ENCODE measurements at regions not wholly inside any gene's neighbourhood (a gene's known extent, or its start where the extent isn't known, plus 50 kb on each side); places are given as distances from the start of the nearest gene placed in this dataset.
A peak's percentile ranks its signal among the peaks of the same experiment; 100 is the strongest.
"Not testable (repeated sequence)": the region's sequence is repeated elsewhere in the genome, so short reads cannot be mapped to it uniquely, and the experiment has no call there.

DNA sequence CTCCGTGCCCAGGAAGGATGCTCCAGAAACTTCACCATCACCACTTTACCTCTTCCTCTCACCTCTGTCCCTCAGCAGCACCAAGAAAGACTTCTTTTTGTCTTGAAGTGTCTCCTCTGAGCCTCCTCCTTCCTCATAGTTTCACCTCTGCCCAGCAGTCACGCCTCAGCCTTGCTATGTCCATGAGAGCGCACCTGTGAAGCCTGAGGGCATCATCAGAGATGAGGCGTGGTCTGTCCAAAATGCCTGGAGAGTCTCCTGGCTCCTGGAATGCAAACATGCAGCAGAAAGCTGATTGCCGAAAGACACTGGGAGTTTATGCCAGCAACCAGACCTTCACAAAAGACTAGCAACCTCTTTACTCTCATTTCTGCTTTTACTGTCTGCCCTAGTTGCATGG is 336.6 kb downstream of the TEX29 start:
- no peak for DNase-seq (ENCODE audit: missing footprints)
- intact Hi-C loops (cut with DNase I): no loop called here
- no peak for ATAC-seq

DNA sequence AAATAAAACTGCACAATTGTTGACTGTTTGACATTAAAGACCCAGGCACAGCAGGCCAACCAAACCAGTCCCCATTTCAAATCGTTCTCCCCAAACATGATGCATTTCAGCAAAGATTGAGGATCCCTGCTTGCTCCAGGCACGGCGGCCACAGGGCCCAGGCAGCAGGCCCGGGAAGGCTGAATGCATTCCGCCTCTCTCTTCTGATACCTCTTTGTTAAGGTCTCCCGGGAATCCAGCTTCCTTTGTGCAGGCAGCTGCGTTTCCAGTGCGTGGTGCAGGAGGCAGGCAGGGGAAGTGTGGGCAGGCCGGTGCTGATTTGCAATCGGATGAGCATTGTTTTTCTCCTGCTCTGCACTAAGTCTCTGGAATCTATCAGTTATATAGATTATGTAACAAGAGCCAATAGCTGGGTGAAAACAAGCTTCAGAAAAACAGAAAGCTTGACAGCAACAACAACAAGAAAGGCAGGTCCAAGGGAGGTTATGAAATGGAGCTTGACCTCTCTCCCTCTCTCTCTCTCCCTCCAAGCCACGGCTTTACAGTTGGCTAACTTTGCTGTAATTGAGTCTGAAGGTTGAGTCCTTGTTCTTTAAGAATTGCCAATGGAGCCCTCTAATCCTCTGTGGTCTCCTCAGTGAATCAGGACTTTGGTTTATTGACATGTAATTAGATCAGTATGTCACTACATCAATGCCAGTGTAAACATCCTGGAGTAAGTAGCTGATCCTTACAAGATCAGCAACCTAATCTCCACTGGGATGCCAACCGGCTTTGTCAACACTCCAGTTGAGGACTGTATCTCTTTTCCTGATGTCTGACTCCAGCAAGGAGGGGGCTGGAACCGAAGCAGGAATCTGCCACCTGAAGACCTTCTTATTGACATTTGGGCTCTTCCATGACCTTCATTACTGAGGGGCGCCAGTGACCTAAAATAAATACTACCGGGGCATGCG is 338.0 kb downstream of the TEX29 start:
- intact Hi-C loops (cut with DNase I): no loop called here
- DNase-seq (ENCODE audit: missing footprints): no peak
- peak; percentile 43 for ATAC-seq

DNA sequence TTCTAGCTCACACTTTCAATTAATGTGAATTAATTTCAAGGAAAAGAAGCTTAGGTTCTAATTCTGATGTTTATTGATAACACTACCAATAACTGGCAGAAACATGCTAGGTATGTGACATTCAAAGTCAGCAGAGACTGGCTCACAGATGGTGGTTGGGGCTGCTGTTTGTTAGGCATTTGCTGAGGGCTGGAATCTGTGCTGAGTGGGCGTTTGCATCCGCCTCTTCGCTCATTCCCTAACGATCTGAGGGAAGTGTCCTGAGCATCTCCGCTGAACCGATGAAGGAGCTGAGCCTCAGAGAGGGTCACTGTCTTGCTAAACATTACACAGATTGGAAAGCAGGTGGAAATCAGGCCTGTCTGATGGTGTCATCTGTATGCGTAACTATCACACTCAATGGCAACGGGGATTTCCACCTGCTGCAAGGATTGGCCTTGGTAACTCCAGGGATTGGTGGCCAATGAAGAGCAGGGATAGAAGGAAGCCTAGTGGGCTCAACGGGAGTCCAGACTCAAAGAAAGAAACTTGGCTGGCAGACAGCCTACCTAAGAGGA is 338.9 kb downstream of the TEX29 start:
- DNase-seq (ENCODE audit: missing footprints): no peak
- intact Hi-C loops (cut with DNase I): no loop called here
- no peak for ATAC-seq

DNA sequence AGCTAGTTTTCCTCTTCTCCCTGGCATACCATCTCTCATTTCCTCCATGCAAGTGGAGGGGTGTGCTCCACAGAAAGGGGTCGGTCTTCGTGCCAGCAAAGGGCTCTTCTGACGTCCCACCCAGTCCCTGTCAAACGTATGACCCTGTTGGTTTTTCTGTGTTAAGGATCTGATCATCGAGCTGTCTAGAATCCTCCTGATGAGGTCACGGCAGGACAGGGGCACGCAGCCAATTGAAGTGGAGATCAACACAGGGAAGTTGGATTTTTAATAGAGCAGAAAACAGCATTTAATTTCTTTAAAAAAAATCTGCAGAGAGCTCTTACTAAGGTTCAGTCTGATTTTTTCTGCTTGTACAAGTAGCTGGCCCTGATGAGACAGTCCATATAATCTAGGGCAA is 339.4 kb downstream of the TEX29 start:
- intact Hi-C loops (cut with DNase I): no loop called here
- ATAC-seq (no peak), DNase-seq (ENCODE audit: missing footprints) (no peak)

DNA sequence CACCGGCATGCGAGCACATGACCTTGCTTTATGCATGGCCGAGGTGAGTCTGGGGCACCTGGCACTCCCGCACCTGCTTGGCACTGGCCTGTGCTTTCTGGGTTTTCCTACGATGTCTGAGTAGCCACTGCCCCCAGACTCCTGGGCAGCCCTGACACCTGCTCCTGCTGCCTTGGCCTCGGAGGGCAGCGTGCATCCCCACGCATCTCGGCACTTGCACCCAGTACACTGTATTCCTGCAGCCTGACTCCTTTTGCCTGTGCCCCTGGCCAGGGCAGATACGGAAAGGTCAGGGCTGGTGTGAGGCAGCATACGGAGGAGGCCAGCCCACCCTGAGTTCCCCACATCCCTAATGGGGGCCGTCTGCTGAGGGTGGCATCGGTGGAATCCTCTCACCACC is 340.6 kb downstream of the TEX29 start:
- no peak for DNase-seq (ENCODE audit: missing footprints)
- intact Hi-C loops (cut with DNase I): no loop called here

DNA sequence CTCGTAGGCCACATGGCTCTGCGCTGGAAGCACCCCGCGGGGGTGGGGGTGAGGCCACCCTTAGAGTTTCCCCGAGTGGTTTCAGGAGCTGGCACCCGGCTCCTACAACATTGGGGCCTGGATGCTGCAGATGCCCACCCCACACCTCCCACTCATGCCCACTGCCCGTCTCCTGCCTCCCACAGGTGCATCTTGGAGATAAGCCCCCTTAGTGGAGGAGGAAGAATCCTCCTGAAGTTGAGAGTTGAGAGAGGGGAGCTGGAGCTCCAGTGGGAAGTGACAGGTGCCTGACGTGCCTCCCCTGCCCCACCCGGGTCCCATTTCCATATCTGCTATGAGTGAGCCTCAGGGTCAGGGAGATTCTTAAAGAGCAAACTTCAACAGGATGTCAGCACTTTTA is 341.3 kb downstream of the TEX29 start:
- intact Hi-C loops (cut with DNase I): no loop called here
- ATAC-seq (no peak), DNase-seq (ENCODE audit: missing footprints) (no peak)

More for the DNA sequence above, 340.6 kb downstream of the TEX29 start:
- no peak for ATAC-seq

DNA sequence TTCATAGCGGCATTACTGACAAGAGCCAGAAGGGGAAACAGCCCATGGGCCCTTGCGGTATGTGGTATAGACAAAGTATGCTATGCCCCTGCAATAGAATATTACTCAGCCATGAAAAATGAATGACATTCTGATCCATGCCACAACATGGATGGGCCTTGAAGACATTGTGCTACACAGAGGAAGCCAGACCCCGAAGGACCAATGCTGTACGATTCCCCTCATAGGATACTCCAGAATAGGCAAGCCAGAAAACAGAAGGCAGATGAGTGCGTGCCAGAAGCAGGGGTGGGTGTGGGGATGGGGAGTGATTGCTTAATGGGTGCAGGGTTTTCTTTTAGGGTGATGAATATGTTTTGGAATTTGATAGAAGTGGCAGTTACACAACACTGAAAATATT is 342.0 kb downstream of the TEX29 start:
- DNase-seq (ENCODE audit: missing footprints): no peak
- ATAC-seq: peak; percentile 58

DNA sequence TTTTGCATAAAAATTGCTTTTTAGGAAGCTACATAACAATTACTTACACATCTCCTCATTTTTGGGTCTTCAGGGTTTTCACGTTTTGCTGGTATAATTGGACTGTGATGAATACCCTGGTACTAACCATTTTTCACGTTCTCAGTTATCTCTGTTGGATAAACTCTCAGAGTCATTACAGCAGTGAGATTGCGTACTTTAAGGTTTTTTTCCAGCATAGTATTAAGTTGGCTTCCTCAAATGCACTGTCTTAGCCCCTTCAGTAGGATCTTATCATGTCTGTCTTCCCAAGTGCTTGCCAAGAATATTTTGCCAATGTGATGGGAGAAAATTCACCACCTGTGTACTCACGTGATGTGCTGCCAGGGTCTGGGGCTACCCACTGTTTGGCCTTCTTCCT is 342.5 kb downstream of the TEX29 start:
- DNase-seq (ENCODE audit: missing footprints) (no peak), ATAC-seq (peak; percentile 37)
- intact Hi-C loops (cut with DNase I): no loop called here

More for the DNA sequence above, 342.0 kb downstream of the TEX29 start:
- intact Hi-C loops (cut with DNase I): no loop called here

DNA sequence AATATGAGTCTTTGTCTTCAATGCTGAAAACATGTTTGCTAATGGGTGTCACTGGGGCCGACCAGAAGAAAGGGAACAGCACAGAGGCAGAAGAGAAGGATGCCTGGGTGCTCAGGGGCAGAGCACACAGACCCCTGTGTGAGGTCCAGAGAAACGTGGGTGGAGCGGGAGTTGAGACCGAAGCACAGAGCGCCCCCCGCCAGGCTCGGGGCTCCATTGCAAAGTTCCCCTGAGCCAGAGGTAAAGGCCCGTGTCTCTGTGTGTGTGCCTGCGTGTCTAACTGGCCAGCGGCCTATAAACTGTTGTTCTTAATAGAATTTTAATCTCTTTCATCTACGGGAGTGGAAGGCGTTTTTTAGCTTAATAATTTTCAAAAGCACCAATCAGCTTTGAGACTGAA is 343.1 kb downstream of the TEX29 start:
- DNase-seq (ENCODE audit: missing footprints) (no peak), ATAC-seq (no peak)
- intact Hi-C loops (cut with DNase I): no loop called here

DNA sequence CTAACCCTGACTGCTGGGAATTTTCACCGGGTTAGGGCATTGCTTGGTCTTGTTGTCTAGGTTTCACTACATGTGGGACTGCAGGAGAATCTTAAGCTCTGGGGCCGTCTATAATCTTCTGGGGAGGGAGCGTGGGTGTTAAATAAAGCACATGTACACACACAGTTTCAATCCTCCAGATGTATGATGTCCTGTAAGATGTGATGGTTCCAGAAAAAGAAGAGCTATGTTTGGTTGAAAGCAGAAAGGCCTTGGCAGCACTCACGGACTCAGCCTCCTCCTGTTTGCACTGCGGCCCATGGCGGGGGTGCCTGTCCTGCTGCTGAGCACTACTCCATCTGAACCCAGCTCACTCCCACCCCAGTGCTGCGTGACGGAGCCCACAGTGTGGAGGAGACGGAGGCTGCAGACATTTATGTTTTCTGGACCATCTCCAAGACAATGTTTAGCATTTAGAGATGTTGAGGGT is 343.5 kb downstream of the TEX29 start:
- ATAC-seq (peak; percentile 40), DNase-seq (ENCODE audit: missing footprints) (no peak)
- intact Hi-C loops (cut with DNase I): no loop called here

DNA sequence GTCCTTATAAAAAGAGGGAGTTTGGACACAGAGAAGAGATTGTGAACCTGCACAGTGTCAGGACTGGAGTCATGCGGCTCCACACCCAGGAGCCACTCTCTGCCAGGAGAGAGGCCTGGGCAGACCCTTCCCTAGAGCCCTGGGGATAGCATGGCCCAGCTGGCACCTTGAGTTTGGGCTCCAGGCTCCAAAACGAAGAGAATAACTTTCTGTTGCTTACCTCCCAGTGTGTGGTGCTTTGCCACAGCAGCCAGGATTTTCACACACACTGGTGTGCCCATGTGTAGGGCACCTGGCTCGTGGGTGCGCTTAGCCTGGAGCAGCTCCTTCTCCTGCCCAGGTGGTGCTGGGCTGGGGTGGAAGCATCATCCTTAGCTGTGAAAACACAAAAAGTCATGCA is 344.3 kb downstream of the TEX29 start:
- intact Hi-C loops (cut with DNase I): no loop called here
- ATAC-seq: no peak
- DNase-seq (ENCODE audit: missing footprints): no peak

DNA sequence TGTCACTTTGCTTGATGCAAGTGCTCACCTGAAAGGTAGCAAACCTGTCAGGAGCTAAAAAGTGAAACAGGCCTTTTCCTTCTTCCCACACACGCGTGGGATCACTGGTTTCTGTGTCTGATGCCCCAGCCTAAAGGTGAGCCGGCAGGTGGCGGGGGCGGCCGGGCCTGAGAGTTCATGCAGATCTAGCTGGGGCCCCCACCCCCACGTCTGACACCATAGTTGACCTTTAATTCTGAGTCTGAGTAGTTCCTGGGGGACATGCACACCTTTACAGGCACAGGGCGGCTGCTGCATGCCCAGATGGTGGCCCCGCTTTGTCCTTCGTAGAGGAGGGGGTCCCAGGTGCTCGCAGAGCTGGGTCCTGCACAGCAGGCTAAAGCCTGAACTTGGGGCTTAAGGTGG is 345.3 kb downstream of the TEX29 start:
- intact Hi-C loops (cut with DNase I): no loop called here
- DNase-seq (ENCODE audit: missing footprints) (no peak), ATAC-seq (no peak)

DNA sequence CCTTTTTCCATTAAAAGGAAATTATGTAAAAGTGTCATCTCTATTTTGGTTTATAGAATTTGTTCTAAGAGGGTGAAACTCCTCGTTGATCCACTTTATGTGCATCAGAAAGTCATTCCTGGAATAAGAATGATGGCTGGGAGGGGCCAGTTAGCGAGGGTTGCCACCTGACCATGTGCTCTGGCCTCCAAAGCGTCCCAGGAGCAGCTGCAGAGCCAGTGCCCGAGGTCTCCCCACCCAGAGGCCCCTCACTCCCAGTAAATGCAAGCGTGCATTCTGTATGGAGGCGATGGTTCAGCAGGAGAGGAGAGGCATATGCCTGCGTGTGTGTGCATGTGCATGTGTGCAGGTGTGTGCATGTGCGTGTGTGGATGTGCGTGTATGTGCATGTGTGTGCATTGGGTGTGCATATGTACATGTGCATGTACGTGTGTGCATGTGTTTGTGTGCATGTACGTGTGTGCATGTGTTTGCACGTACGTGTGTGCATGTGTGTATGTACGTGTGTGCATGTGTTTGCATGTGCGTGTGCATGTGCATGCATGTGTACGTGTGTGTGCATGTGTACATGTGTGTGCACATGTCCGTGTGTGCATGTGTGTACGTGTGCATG is 345.8 kb downstream of the TEX29 start:
- DNase-seq (ENCODE audit: missing footprints): no peak
- ATAC-seq: no peak
- intact Hi-C loops (cut with DNase I): no loop called here

DNA sequence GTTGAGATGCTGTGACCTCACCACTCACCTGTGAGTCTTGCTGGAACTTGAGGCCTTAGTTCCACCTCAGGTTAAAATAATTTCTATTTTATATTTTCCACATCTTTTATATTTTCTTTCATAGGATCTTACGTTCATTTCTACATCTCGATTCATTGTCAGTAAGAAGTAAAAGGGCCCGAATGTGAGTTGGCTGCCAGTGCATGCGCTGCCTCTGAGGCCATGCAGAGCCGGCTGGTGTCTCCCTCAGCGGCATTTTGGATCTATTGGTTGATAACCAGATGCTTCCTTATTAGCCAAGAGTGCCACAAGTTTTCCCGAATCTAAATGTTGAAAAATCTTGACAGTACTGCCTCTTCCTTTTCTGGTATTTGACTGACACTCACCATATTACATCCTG is 347.3 kb downstream of the TEX29 start:
- DNase-seq (ENCODE audit: missing footprints) (no peak), ATAC-seq (no peak)
- intact Hi-C loops (cut with DNase I): no loop called here

DNA sequence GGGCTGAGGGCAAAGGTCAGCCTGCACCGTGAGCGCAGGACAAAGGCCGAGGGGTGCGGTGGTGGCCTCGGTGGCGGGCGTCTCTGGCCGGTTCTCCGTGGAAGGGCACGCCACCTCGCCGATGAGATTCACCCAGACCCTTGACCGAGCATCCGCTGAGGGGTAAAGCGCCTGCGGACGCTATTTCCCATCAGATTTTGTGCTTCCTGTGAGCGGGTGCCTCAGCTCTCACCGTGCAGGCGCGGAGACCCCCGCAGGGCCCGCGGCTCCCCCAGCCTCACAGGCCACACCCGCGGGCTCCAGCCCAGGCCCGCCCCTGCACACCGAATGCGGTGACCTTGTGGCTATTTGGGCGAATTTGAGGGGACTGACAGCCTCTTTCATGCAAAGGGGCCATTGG is 348.0 kb downstream of the TEX29 start:
- DNase-seq (ENCODE audit: missing footprints) (peak; percentile 1), ATAC-seq (no peak)
- intact Hi-C loops (cut with DNase I): no loop called here

DNA sequence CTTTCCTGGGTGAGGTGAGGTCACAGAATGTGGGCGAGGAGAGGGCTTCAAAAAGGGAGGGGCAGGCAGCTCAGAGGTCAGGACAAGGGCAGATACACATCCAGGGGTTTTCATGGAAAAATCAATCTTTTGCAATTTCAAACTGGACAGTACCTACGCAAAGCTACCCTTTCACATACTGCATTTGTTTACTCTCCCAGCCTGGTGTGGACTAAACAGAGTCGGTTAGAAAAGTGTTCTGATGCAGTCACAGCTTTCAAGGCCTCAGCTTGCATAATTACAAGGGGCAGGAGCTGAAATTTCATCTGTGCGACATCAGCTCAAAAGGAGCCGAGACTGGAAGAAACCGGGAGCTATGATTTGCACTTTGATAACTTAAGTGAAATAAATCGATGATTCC is 351.8 kb downstream of the TEX29 start:
- DNase-seq (ENCODE audit: missing footprints); ATAC-seq; intact Hi-C loops (cut with DNase I): not testable (repeated sequence)

DNA sequence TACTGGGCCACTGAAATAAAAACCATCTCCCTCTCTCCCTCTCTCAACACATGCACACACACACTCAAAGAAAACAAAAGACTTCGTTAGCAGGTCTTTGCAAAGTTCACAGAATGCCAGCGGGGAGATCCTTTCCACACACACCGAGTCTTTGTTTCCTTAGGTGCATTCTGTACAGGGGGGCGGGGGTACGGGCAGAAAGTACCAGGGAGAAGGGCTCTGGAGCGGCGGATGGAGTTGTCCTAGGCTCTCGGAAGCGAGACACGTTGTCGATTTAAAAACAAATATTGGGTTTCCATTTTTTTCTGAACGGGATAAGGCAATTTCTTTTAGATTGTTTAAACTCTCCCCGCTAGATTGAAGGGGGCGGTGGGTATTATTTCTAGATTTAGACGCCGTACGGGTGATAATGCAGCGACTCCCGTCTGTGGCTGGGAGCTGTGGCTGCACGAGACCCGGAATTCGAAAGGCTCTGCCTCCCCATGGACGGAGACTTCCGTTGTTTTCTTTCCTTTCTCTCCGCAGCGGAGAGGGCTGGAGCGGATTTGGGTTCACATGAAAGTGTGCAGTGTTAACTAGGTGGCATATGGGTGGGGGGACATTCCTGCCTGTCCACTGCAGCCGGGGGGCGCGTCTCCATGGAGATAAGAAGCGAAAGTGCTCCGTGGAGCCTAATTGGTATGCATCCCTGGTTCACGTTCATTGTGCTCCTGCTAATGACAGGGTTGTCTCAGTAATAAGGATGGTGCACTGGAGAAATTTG is 357.9 kb downstream of the TEX29 start:
- ATAC-seq; DNase-seq (ENCODE audit: missing footprints); intact Hi-C loops (cut with DNase I): not testable (repeated sequence)

DNA sequence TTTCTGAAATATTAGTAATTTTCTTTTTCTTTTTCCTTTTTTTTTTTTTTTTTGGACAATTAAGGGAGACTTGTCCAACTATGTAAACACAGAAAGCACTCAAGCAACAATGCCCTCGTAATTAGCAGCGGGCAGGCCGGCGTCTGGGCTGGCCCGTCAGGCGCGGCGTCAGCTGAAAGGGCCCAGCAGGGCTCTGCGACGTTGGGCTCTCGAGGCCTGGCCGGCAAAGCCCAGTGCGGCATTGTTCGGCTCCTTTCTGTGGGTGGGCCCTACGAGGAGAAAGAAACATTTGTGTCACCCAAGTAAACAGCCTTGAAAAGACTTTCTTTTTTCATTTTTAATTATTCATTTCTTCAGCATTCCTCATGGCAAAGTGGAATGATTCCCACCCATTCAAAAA is 359.2 kb downstream of the TEX29 start:
- DNase-seq (ENCODE audit: missing footprints); ATAC-seq; intact Hi-C loops (cut with DNase I): not testable (repeated sequence)

DNA sequence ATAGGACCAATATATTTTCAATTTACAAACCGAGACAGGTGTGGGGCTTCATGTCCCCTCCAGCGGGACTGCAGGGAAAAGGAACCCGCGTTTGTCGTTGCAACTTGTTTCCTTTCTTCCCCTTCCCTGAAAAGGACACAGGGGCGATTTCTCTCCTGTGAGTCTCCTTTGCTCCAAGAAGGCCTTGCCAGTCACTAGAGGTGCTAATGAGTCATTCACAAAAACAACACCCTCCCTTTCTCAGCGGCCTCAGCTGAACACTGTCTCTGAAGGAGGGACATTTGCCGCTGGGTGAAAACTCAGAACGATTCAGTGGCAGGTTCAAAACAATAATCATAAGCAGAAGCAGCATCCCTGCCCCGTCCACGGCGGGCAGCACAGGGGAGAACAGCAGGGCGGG is 359.7 kb downstream of the TEX29 start:
- ATAC-seq; DNase-seq (ENCODE audit: missing footprints); intact Hi-C loops (cut with DNase I): not testable (repeated sequence)
